ENCODE measurements at regions not wholly inside any gene's neighbourhood (a gene's known extent, or its start where the extent isn't known, plus 50 kb on each side); places are given as distances from the start of the nearest gene placed in this dataset.

DNA sequence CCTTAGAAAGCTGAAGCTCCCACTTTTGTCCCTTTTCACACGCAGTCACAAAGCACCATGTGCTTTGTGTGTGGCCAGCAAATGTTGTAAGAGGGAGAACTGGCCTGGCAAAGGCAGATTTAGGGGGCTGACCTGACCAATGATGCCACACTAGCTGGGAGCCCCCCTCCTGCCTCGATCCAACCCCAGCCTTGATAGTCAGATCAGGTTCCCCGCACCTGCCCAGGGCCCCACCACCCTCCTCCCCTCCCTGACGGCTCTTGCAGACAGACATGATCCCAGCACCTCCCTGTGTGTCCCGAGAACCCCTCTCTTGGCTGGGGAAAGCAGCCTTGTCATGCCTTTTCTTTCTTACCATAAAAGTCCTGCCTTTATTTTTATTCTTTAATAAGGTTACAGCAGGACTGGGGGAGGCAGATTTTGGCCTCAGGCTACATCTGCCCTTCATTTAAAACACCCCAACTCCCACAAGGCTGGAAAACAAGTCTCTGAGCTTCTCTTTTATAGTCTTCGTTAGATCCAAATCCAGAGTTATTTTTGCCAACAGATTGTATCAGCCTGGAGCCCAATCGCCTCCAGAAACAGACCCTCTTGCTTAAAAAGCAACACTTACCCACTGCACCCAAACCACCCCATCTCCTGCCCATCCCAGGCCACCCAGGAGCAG lies 201.8 kb upstream of the CDH5 start:
- no peak for DNase-seq (ENCODE audit: low read depth in 1 of 2, low spot score in 2 of 2)
- Histone ChIP-seq H2BK20ac (ENCODE audit: low read length) (no peak overlapping the region), H2BK5ac (ENCODE audit: low read depth, low read length) (no peak overlapping the region), H2BK12ac (ENCODE audit: low read depth, low read length) (no peak overlapping the region), H3K79me1 (ENCODE audit: low read depth, low read length) (no peaks in the 10 kb centered on the region), H4K8ac (ENCODE audit: extremely low read depth, insufficient read depth, low read length) (no peak overlapping the region), H3K27ac (ENCODE audit: low read depth, low read length) (no peak overlapping the region), H3K14ac (ENCODE audit: insufficient read length) (no peak overlapping the region), H4K5ac (ENCODE audit: insufficient read length, low read depth, low read length) (no peak overlapping the region), H3K9ac (replicated peaks in 1 of 4; ENCODE audit: extremely low read depth in 1 of 4, low read depth in 3 of 4, low read length in 3 of 4) (no peak overlapping the region), H3K23me2 (ENCODE audit: low read depth, low read length) (no peaks in the 10 kb centered on the region), H3K9me3 (ENCODE audit: insufficient read depth in 2 of 2, low read depth in 1 of 2, low read length in 1 of 2) (no peaks in the 10 kb centered on the region; a peak in 1 of 4 replicates), H2BK120ac (replicated peaks; ENCODE audit: low read depth, low read length) (no peak overlapping the region), H4K91ac (replicated peaks; ENCODE audit: insufficient read length, low read length) (no peak overlapping the region), H4K20me1 (replicated peaks in 1 of 2; ENCODE audit: control insufficient read depth in 1 of 2, insufficient read depth in 2 of 2, low read length in 2 of 2) (no peaks in the 10 kb centered on the region), H3K36me3 (ENCODE audit: control insufficient read depth in 2 of 4, insufficient read depth in 4 of 4, low read length in 3 of 4) (no peaks in the 10 kb centered on the region), H3K27me3 (replicated peaks in 1 of 4; ENCODE audit: control insufficient read depth in 3 of 4, extremely low read depth in 1 of 4, insufficient read depth in 3 of 4, low read length in 3 of 4) (no peaks in the 10 kb centered on the region; a peak in 1 of 7 replicates), H3K23ac (ENCODE audit: insufficient read length) (no peak overlapping the region), H3K4ac (replicated peaks; ENCODE audit: insufficient read length, low read depth, low read length) (no peak overlapping the region), H2AFZ (ENCODE audit: low read length) (no peak overlapping the region), H3K4me2 (ENCODE audit: insufficient read depth in 1 of 2, low read depth in 2 of 2, low read length in 2 of 2) (no peak overlapping the region), H3K79me2 (ENCODE audit: control insufficient read depth in 1 of 2, insufficient read depth in 2 of 2, low read length in 2 of 2) (no peaks in the 10 kb centered on the region), H3K4me3 (ENCODE audit: extremely low read depth in 1 of 4, insufficient read depth in 2 of 4, low read depth in 3 of 4, low read length in 4 of 4) (no peak overlapping the region), H2BK15ac (ENCODE audit: low read length) (no peak overlapping the region), H3K4me1 (replicated peaks in 1 of 4; ENCODE audit: control insufficient read depth in 3 of 4, insufficient read depth in 4 of 4, low read length in 3 of 4) (no peaks in the 10 kb centered on the region), H3K56ac (replicated peaks; ENCODE audit: insufficient read length, low read depth, low read length) (no peak overlapping the region), H2AK5ac (ENCODE audit: low read depth, low read length) (no peak overlapping the region), H3K18ac (ENCODE audit: extremely low read depth, low read length) (no peak overlapping the region)
- CTCF ChIA-PET (ENCODE audit: partially characterized antibody): interaction anchor here (1.1 to 1.5 kb wide), 3 partner anchors 10 to 460 kb away, joined by 3 to 4 read pairs (median 3); no protein-coding TSS in a partner anchor
- 81% methylated on average over 6 of the region's 7 CpGs; no CpG with 5 or more reads in 1 of the 2 experiments for WGBS, 2 experiments (ENCODE audit: extremely low coverage in 1 of 2, insufficient coverage in 1 of 2, insufficient read length in 1 of 2, insufficient replicate concordance in 2 of 2, low coverage in 1 of 2, low lambda C conversion rate in 2 of 2, missing lambda C conversion rate in 1 of 2)
- no peak for FAIRE-seq
- POLR2A ChIA-PET (ENCODE audit: partially characterized antibody): no interaction called here
- no peak for TF ChIP-seq CREB1 (IDR thresholded peaks at IDR 0.05)
- no peak for TF ChIP-seq BRCA1 (IDR thresholded peaks at IDR 0.05; ENCODE audit: low read depth, low read length)
- TF ChIP-seq SIRT6 (IDR thresholded peaks at IDR 0.05; ENCODE audit: low read length): no peak

Measured in H1 (cell line).